DMS79 treated with DMSO at 0.1 percent for 48 hours (cell line): ENCODE measurements at regions not wholly inside any gene's neighbourhood (a gene's known extent, or its start where the extent isn't known, plus 50 kb on each side); places are given as distances from the start of the nearest gene placed in this dataset.

Experiments
- DNase-seq: peaks from one replicate; lab custom pipeline; 2025; lab: John Stamatoyannopoulos, UW

DNA sequence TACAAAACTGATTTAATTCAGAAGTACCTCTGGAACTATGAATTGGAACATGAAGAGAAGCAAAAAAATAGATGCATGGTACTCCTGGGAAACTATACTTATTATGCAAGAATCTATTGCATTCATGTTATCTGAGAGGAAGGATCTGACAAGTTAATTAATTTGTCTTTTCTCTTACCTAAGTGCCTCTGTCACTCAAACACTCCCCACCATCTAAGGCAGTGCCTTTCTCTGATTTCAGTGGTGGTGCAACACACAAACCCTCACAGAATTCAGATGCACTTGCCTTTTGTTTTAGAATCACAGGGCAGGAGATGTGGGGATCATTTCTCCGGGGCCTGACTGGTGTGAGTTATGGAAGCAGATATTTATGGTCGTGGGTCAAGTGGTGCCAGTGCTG is 52.5 kb upstream of the C9orf72 start:
- DNase-seq, result no peak

DNA sequence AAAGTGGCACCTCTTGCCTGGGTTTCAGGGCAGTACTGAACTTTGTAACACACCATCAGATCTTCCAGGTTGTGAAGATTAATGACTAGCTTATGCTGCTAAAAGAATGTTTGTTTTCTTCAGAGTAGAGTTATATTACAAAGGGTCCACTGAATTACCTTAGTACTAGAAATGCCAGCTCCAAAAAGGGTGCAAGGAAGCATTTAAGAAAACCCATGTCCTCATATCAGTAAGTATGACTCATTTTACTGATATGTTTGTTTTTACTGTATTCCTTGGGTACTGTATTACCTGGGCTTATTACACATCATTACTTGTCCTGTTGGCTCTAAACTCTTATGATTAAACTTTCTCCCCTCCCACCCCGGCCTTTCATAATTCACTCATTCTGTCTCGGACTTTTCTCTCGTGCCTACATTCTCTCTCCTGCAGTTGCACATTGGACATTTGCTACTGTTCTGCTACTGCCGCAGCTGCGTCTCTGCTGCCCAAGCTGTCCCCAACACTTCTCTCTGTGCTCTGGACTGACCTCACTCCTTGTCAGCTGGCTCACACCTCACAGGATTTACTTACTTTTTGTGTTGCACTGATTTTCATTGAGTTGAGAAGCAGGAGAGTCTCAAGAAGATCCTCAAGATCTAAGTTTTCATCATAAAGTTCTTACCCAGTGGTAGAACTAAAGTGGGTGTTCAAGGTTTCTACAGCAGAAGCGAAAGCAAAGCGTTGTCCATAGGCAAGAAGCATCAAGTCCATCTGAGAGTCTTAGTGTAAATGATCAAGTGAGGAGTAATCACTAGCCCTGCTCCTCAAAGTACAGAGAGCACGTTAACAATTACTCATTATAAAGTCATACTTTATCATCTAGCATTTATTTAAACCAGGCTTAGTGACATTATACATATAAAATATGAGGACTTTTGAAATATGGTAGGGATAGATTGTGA is 53.2 kb upstream of the C9orf72 start:
- DNase-seq, result no peak

DNA sequence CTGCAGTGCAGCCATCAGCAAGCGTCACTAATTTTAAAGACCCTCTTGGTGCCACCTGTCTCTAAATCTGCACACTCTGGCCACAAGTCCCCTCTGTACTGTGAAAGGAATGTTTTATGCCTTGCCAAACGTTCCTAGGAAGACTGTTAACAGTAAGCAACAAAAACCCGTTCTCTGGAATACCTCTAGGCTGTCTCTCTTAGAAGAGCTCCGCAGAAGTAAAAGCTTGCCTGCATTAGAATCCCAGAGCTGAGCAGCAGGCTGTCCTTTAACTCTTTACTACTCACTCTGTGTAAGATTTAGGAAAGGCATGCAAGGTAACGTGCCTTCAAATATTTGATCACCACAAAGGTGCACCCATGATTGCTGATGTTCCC is 53.9 kb upstream of the C9orf72 start:
- no peak for DNase-seq

DNA sequence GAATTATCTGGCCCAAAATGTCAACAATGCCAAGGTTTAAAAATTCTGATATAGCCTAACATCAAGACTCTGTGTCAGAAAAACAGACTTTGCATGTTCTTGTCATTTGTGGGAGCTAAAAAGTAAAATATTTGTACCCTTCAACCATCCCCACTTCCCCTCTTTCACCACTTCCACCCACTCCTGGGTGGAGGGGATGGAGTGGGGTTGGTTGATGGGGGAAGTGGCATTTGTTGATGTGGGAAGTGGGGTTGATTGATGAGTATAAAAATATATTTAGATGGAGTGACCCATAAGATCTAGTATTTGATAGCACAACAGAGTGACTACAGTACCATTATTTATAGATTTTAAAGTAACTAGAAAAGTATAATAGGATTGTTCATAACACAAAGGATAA is 55.0 kb upstream of the C9orf72 start:
- no peak for DNase-seq

DNA sequence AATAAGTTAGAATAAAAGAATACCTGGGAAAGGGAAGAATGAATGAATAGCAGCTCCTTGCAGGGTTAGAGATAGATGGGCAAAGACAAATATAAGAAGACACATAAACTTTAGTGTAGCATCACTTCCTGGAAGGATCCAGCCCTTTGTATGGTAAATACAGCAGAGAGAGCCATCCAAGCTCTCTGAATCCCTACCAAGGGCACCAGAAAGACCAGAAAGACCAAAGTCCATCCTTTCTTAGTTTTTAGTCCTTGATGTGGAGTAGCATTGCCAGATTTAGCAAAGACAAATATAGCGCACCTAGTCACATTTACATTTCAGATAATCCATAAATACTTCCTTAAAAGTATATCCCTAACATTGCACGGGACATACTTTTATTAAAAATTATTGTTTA is 56.1 kb upstream of the C9orf72 start:
- DNase-seq, result no peak

DNA sequence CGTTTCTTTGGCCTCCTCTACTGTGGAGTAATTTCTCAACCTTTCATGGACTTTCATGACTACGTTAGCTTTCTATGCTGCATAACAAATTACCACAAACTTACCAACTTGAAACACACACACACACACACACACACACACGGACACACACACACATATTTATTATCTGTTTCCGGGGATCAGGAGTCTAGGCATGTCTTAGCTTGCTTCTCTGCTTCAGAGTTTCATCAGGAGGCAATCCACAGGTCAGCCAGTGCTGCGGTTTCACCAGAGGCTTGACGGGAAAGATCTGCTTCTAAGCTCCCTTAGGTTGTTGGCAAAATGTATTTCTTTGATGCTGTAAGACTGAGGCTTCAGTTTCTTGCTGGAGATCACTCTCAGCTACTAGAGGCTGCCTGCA is 59.0 kb upstream of the C9orf72 start:
- no peak for DNase-seq

DNA sequence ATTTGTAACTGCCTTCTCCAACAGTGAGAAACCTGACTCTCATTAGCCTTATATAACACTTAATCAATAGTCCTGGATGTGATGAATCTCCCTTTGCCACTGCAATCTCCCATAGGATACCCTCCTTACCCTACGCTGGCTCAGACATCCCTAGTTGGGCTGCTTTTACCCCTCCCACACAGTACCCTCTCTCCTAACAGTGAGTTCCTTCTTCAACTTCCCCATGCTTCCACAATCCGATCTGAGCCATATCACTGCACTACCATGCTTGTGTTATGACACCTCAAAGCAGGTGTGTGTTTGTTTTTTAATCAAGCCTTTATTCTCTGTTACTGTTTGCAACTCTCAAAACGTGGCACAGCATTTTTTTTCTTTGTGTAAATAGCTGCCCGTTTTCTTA is 60.5 kb upstream of the C9orf72 start:
- DNase-seq, result no peak

DNA sequence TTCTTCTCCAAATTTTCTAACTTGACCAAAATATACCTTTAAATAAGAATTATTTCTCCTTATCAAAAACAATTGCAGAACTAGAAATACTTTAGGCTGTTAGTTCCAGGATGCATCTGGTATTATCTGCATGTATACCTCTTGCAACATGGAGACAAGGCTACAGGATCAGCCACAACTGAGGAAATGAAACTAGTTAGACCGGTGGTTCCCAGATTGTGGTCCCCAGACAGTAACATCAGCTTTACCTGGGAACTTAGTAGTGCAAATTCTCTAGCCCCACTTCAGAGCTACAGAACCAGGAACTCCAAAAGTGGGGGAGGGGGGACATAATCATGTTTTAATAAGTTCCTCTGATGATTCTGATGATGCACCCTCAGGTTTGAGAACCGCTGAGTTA is 61.6 kb upstream of the C9orf72 start:
- no peak for DNase-seq

DNA sequence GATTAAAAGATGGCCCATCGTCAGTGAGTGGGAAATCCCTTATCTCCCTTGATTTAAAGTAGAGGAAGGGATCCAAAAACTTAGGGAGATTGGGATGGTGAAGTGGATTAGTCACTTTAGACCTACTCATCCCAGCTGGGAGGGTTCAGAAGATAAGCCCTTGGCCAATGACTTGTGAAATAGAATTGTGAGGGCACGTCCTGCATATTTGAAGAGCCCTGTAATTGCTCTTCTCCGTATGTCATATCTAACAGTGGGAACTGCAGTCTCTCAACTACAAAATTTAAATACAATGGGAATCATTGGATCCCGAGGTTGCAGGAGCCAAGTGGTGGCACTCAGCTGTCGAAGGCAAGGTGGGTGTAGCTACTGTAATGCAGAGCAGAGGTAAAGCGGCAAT is 65.4 kb upstream of the C9orf72 start:
- DNase-seq, result no peak

DNA sequence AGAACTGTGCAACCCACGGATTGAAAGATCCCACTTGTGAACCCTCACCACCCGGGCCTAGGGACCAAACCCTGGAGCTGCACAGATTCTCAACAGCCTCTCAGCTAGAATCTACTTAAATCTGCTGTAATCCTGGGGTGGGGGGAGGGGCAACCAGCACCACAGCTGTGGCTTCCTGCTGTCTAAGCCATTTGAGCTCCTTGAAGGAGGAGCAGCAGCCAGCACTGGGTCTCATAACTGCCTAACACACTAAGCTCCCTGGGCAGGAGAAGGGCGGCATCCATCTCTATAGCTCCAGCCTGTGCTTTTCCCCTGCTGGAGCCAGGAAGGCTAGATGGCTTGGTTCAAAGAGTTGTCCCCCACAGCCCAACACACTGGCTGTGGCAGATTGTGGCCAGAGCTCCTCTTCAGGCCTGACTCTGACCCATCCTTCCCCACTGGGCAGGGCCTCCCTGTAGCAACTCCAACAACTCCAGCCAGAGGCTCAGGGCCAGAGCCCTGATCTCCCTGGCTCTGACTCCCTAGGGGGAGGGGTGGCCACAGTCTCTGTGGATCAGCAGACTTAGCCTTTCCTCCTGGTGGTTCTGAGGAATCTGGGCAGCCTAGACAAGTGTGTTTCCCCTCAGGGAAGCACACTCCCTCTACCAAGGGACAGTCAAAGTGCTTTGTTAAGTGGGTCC is 72.0 kb upstream of the C9orf72 start:
- DNase-seq, result no peak

DNA sequence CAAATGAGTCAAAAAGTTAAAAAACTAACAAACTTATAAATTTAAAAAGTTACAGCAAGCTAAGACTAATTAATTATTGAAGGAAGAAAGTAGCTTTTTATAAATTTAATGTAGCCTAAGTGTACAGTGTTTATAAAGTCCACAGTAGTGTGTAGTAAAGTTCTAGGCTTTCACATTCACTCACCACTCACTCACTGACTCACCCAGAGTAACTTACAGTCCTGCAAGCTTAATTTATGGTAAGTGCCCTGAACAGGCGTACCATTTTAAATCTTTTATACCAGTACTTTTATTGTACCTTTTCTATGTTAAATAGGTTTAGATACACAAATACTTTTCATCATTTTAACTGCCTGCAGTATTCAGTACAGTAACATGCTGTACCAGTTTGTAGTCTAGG is 80.0 kb upstream of the C9orf72 start:
- DNase-seq, result no peak

DNA sequence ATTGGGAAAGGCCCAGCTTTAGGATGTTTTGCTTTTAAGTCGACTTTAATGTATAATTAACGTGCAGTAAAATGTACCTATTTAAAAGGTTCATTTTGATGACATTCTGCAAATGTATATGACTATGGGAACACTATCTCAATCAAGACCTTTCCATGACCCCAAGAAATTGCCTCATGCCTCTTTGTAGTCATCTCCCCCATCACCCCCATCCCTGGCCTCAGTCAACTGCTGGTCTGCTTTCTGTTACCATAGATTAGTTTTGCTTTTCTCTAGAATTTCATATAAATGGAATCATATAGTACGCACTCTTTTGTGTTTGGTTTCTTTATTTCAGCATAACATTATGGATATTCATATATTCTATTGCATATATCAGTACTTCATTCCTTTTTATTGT is 80.7 kb upstream of the C9orf72 start:
- DNase-seq, result no peak

DNA sequence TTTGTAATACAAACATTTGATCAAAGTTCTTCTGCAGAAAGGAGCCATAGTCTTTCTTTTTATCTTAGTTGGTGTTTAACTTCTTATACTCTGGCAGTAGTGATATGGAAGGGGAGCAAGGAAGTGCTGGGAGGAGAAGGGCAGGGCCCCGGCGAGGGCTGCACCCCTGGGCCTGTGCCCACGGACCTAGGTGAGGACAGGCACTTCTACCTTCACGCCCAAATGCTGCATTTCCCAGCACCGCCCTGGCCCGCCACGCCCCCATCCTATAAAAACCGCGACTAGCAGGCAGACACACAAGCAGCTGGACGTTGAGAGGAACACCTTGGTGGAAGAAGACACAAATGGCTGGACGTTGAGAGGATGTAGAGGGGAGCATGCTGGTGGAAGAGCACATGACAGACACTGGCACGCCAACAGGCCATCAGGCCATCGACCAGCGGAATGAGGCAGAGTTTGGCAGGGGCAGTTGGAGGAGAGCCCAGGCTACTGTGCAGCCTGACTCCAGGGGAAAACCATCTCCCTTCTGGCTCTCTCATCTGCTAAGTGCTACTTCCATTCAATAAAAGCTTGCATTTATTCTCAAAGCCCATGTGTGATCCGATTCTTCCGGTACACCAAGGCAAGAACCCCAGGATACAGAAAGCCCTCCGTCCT is 81.5 kb upstream of the C9orf72 start:
- DNase-seq, result no peak

DNA sequence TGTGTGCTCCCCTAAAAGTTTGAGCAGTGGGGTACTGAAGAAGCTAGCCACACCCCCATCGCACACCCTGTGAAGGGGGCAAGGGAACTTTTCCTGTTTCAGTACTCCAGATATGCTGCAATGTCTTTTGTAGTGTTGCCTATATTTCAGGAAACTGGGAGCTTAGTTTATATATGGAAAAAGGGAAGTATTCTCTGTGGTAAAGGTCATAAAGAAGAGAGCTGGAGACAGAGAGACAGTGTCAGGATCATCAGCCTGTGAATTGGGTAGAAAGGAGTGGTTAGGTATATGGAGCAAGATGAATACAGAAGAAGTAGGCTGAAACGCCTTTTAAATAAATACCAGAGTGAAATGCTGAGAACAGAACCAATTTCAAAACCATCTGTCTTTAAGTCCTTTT is 82.2 kb upstream of the C9orf72 start:
- no peak for DNase-seq

DNA sequence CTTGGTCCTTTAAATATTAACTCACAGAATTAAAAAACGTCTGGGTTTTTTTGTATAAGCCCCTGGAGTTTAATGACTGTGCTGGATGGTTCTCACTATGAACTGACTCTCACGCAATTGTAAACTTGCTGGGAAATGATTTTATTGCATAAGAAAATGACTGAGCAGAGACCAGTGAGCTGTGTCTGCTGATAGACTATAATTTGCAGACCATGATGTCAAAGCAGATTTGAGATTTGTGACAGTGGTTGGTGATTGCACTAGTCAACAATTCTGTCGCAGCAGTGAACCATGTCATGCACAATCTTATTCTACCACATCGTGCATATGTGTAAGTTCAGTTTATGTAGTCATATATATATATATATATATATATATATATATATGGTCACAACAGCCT is 85.7 kb upstream of the C9orf72 start:
- DNase-seq, result no peak

DNA sequence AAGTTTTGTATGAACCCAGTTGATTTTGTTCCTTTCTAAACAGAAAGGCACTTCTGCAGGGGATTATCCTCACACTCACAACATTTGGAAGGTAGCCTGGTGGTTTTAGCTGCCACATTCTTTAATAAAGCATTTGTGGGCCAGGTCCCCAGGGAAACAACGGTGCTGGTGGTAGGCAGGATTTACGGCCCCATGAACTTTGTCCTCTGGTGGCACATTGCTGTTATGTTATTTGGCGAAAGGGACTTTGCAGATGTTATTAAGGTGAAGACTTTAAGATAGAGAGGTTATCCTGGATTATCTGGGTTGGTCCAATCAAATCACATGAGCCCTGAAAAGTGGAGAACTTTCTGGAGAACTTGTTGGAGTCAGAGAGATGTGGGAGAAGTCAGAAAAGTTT is 86.3 kb upstream of the C9orf72 start:
- DNase-seq, result no peak

DNA sequence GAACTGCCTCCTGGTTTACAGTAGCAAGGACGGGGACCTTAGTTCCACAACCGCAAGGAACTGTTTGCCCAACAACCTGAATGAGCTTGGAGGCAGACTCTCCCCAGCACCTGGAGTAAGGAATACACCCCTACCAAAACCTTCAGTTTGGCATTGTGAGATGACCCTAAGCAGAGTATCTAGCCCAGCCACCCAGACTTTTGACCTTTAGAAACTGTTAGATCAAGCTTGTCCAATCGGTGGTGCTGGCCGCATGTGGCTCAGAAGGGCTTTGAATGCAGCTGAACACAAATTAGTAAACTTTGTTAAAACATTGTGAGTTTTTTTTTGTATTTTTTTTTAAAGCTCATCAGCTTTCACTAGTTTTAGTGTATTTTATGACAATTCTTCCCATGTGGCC is 86.9 kb upstream of the C9orf72 start:
- DNase-seq, result no peak

DNA sequence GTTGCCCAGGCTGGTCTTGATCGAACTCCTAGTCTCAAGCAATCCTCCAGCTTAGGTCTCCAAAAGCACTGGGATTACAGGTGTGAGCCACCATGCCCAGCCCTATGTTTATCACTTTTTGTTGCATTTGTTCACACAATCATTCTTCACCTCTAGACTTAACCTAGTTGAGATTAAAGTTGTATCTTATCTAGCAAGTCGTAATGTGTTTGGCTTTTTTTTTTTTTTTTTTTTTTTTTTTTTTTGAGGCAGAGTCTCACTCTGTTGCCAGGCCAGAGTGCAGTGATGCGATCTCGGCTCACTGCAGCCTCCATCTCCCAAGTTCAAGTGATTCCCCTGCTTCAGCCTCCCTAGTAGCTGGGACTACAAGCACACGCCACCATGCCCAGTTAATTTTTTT is 90.2 kb upstream of the C9orf72 start:
- DNase-seq, result no peak

DNA sequence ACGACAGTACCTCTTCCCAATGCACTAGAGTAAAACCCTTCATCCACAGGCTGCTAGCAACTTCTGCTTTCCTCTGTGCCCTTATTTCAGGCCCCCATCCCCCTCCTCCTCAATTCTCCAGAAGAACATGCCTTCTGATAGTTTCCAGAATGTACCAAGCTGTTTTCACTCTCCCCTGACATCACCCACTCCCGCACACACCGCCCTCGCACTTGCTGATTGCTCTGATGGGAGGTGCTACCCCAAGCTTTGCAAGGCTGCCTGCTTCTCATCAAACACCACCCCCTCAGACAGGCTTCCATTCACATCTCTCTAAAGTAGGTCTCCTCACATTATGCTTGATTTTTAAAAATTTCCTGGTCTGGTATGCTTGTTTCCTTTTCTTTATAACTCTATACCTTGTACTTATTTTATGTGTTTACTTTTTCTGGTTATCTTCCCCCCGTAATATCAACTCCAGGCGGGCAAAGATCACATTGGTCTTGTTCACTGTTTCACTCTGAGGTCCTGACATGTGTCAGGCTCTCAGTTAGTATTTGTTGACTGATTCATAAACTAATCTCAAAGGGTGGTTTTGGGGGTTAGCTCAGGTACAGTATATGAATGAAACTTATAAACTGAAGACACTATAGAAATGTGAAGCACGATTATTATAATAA is 91.0 kb upstream of the C9orf72 start:
- DNase-seq, result no peak

DNA sequence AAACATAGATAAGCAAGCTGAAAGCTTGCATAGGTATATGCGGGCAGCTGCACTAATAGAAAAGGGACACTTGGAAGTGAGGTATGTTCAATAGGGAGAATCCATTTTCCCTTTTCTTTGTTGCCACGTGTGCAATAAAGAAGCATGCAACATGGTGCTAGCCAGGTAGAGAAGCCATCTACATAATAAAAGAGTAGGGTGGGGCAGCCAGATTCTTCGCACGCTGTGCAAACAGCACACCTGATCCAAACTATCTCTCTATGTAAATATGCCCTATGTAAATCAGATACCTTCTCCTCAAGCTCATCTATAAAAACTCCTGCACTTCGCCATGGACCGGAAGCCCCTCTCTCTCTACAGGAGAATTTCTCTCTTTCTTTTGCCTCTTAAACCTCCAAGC is 91.9 kb upstream of the C9orf72 start:
- DNase-seq, result no peak

DNA sequence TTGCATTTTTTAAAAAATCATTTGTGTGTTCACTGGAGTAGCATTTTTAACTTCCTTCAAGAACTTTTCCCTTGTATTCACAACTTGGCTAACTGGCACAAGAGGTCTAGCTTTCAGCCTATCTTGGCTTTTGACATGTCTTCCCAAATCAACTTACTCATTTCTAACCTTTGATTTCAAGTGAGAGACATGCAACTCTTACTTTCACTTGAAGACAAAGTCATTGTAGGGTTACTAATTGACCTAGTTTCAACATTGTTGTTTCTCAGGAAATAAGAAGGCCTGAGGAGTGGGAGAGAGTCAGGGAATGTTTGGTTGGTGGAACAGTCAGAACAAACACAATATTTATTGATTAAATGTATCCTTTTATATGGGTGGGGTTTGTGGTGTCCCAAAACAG is 95.0 kb upstream of the C9orf72 start:
- DNase-seq, result no peak

DNA sequence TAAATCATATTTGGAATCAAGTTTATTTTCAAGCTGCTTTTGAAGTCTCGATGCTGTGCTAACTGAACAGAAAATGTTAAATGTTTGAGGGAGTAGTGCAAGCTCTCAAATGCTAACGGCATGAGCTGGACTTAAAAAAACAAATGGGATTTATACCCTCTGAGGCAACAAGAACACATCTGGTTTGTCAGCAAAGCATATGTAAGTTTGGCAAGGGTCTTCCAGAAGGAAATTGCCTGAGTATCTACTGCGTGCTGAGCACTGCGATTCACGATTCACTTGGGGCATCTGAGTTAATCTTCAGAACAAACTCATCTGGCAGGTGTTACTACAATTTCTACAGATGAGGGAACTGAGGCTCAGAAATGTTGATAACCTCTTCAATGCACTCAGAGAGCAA is 98.4 kb upstream of the C9orf72 start:
- no peak for DNase-seq

DNA sequence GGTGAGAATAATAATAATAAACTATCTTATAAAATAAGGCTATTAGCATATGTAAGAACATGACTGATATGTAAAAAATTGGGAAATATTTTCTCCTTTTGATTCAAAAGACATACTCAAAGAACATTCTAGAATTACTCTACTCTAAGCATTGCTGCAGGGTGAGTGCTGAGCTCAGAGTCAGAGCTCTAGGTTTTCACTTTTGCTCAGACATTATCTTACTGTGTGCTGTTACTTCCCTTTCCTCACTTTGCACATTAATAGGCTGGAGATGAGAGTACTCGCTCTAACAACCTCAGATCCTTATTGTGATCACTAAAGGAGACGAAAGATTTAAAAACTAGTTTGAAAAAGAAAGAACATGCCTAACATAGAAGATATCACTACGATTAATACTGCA is 99.4 kb upstream of the C9orf72 start:
- DNase-seq, result no peak
